Frontal cortex (tissue), 3 donors: ENCODE measurements at regions not wholly inside any gene's neighbourhood (a gene's known extent, or its start where the extent isn't known, plus 50 kb on each side); places are given as distances from the start of the nearest gene placed in this dataset.

Experiments
- DNase-seq, 2 donors: peaks; one replicate each; pipeline ENCODE4 v3.0.0; 2012; ENCODE audit warnings: low spot score in 2 of 2
- FAIRE-seq: peaks from 2 replicates; lab custom pipeline; 2012; peaks lifted over from hg19 to GRCh38; lab: Jason Lieb, UNC
- donor health status: control.
- donor health status: control.
- donor health status: control.

- DNase-seq (no peak), FAIRE-seq (no peak)
Observed at GRCh38 chr6:148650941-148651505, 95.8 kb upstream of the UST start.

GRCh38 chr6:148652205-148652604 lies 94.6 kb upstream of the UST start:
- no peak for DNase-seq
- no peak for FAIRE-seq

- DNase-seq (no peak), FAIRE-seq (no peak)
Observed at GRCh38 chr6:148653138-148653776, 93.6 kb upstream of the UST start.

- FAIRE-seq (no peak), DNase-seq (no peak)
Observed at GRCh38 chr6:148657048-148657447, 89.8 kb upstream of the UST start.

- FAIRE-seq = no peak
- DNase-seq = no peak
Observed at GRCh38 chr6:148658681-148659430, 88.0 kb upstream of the UST start.

GRCh38 chr6:148667395-148667794 lies 79.4 kb upstream of the UST start:
- no peak for FAIRE-seq
- no peak for DNase-seq

GRCh38 chr6:148671085-148671484 lies 75.7 kb upstream of the UST start:
- FAIRE-seq (no peak), DNase-seq (no peak)

- DNase-seq (no peak), FAIRE-seq (peak; percentile 42)
Observed at GRCh38 chr6:148671952-148672351, 74.9 kb upstream of the UST start.

- FAIRE-seq = no peak
- no peak for DNase-seq
Observed at GRCh38 chr6:148674306-148674705, 72.5 kb upstream of the UST start.

GRCh38 chr6:148677594-148678476 lies 69.0 kb upstream of the UST start:
- DNase-seq (no peak), FAIRE-seq (no peak)

- FAIRE-seq = no peak
- no peak for DNase-seq
Observed at GRCh38 chr6:148678682-148679081, 68.1 kb upstream of the UST start.

- no peak for DNase-seq
- FAIRE-seq = no peak
Observed at GRCh38 chr6:148681666-148682065, 65.2 kb upstream of the UST start.

GRCh38 chr6:148682252-148682651 lies 64.6 kb upstream of the UST start:
- DNase-seq = no peak
- FAIRE-seq = no peak

- DNase-seq (no peak), FAIRE-seq (no peak)
Observed at GRCh38 chr6:148682990-148683389, 63.8 kb upstream of the UST start.

GRCh38 chr6:148689168-148689567 lies 57.7 kb upstream of the UST start:
- FAIRE-seq = no peak
- DNase-seq = no peak

- DNase-seq (no peak), FAIRE-seq (no peak)
Observed at GRCh38 chr6:148693882-148694484, 52.8 kb upstream of the UST start.
